IPS-20b (cell line): ENCODE measurements at regions not wholly inside any gene's neighbourhood (a gene's known extent, or its start where the extent isn't known, plus 50 kb on each side); places are given as distances from the start of the nearest gene placed in this dataset.

Source experiments
- H3K27ac ChIP-seq: one replicate; pipeline ENCODE4 v1.5.1; 2013; ENCODE audit warnings: low read length
- H3K27me3 ChIP-seq: 2 replicates; pipeline ENCODE4 v1.6.1; 2013; ENCODE audit warnings: mild to moderate bottlenecking, low read length, inconsistent platforms; ENCODE audit not compliant: insufficient read depth
- H3K36me3 ChIP-seq: 2 replicates; pipeline ENCODE4 v1.6.1; 2013; ENCODE audit warnings: low read depth, mild to moderate bottlenecking, inconsistent platforms, low read length, moderate library complexity; ENCODE audit not compliant: insufficient read depth
- H3K4me1 ChIP-seq: 2 replicates; pipeline ENCODE4 v1.6.1; 2013; ENCODE audit warnings: mild to moderate bottlenecking, control low read depth, inconsistent platforms, low read length, moderate library complexity; ENCODE audit not compliant: insufficient read depth
- H3K4me3 ChIP-seq: 2 replicates; pipeline ENCODE4 v1.5.1; 2013; ENCODE audit warnings: mild to moderate bottlenecking, low read length, inconsistent platforms
- H3K9ac ChIP-seq: 2 replicates; pipeline ENCODE4 v1.6.1; 2013; ENCODE audit warnings: low read depth, mild to moderate bottlenecking, inconsistent platforms, low read length, moderate library complexity
- H3K9me3 ChIP-seq: 2 replicates; pipeline ENCODE4 v1.6.1; 2013; ENCODE audit warnings: mild to moderate bottlenecking, low read depth, low read length, inconsistent platforms; ENCODE audit not compliant: insufficient read depth

GRCh38 chr3:6532101-6532500 is 328.8 kb upstream of the GRM7 start:
- Histone ChIP-seq H3K27ac (no peak overlapping the region), H3K4me1 (no peaks in the 10 kb centered on the region), H3K27me3 (no peaks in the 10 kb centered on the region), H3K9me3 (no peaks in the 10 kb centered on the region), H3K9ac (no peak overlapping the region), H3K4me3 (no peak overlapping the region), H3K36me3 (no peaks in the 10 kb centered on the region)

- no peak overlapping the region for H3K4me3 ChIP-seq
- no peak overlapping the region for H3K9ac ChIP-seq
- no peak overlapping the region for H3K27ac ChIP-seq
Observed at GRCh38 chr3:6540981-6541380, 319.9 kb upstream of the GRM7 start.

GRCh38 chr3:6542795-6543194 is 318.1 kb upstream of the GRM7 start:
- H3K4me1 ChIP-seq, result no peaks in the 10 kb centered on the region
- H3K9ac ChIP-seq, result no peak overlapping the region
- no peaks in the 10 kb centered on the region for H3K9me3 ChIP-seq
- H3K36me3 ChIP-seq, result no peaks in the 10 kb centered on the region
- H3K27me3 ChIP-seq, result no peaks in the 10 kb centered on the region
- H3K4me3 ChIP-seq, result no peak overlapping the region
- H3K27ac ChIP-seq, result no peak overlapping the region

More at GRCh38 chr3:6540981-6541380, 319.9 kb upstream of the GRM7 start:
- no peaks in the 10 kb centered on the region for H3K27me3 ChIP-seq
- no peaks in the 10 kb centered on the region for H3K4me1 ChIP-seq
- no peaks in the 10 kb centered on the region for H3K36me3 ChIP-seq
- no peaks in the 10 kb centered on the region for H3K9me3 ChIP-seq

- Histone ChIP-seq H3K27ac (no peak overlapping the region), H3K4me3 (no peak overlapping the region), H3K9ac (no peak overlapping the region)
Observed at GRCh38 chr3:6549296-6549695, 311.6 kb upstream of the GRM7 start.

GRCh38 chr3:6551165-6551564 is 309.8 kb upstream of the GRM7 start:
- Histone ChIP-seq H3K4me1 (peaks cover 3% of the 10 kb centered on the region; the same call in 1 of the 2 replicates), H3K9me3 (peaks cover 14% of the 10 kb centered on the region), H3K27ac (no peak overlapping the region), H3K4me3 (no peak overlapping the region), H3K27me3 (no peaks in the 10 kb centered on the region), H3K36me3 (no peaks in the 10 kb centered on the region), H3K9ac (no peak overlapping the region)

More at GRCh38 chr3:6549296-6549695, 311.6 kb upstream of the GRM7 start:
- no peaks in the 10 kb centered on the region for H3K27me3 ChIP-seq
- H3K36me3 ChIP-seq, result no peaks in the 10 kb centered on the region
- H3K4me1 ChIP-seq, result peaks cover 3% of the 10 kb centered on the region; the same call in 1 of the 2 replicates
- H3K9me3 ChIP-seq, result peaks cover 14% of the 10 kb centered on the region

GRCh38 chr3:6560259-6560658 is 300.7 kb upstream of the GRM7 start:
- no peak overlapping the region for H3K4me3 ChIP-seq
- H3K9ac ChIP-seq, result no peak overlapping the region
- no peaks in the 10 kb centered on the region for H3K9me3 ChIP-seq
- no peaks in the 10 kb centered on the region for H3K27me3 ChIP-seq
- no peak overlapping the region for H3K27ac ChIP-seq
- H3K36me3 ChIP-seq, result no peaks in the 10 kb centered on the region
- H3K4me1 ChIP-seq, result no peaks in the 10 kb centered on the region

- no peak overlapping the region for H3K9ac ChIP-seq
- H3K9me3 ChIP-seq, result no peaks in the 10 kb centered on the region
Observed at GRCh38 chr3:6567241-6567640, 293.7 kb upstream of the GRM7 start.

GRCh38 chr3:6568999-6569493 is 291.9 kb upstream of the GRM7 start:
- Histone ChIP-seq H3K27me3 (no peaks in the 10 kb centered on the region), H3K9ac (no peak overlapping the region), H3K4me1 (no peaks in the 10 kb centered on the region), H3K36me3 (no peaks in the 10 kb centered on the region), H3K4me3 (no peak overlapping the region), H3K9me3 (no peaks in the 10 kb centered on the region), H3K27ac (no peak overlapping the region)

More at GRCh38 chr3:6567241-6567640, 293.7 kb upstream of the GRM7 start:
- Histone ChIP-seq H3K4me1 (no peaks in the 10 kb centered on the region), H3K27ac (no peak overlapping the region), H3K36me3 (no peaks in the 10 kb centered on the region), H3K4me3 (no peak overlapping the region), H3K27me3 (no peaks in the 10 kb centered on the region)

- Histone ChIP-seq H3K27ac (no peak overlapping the region), H3K9ac (no peak overlapping the region), H3K27me3 (no peaks in the 10 kb centered on the region), H3K4me3 (no peak overlapping the region), H3K9me3 (no peaks in the 10 kb centered on the region), H3K4me1 (no peaks in the 10 kb centered on the region), H3K36me3 (no peaks in the 10 kb centered on the region)
Observed at GRCh38 chr3:6571448-6571847, 289.5 kb upstream of the GRM7 start.

GRCh38 chr3:6577584-6577983 is 283.3 kb upstream of the GRM7 start:
- Histone ChIP-seq H3K4me3 (no peak overlapping the region), H3K9me3 (no peaks in the 10 kb centered on the region), H3K36me3 (no peaks in the 10 kb centered on the region), H3K9ac (no peak overlapping the region), H3K27me3 (no peaks in the 10 kb centered on the region), H3K4me1 (no peaks in the 10 kb centered on the region), H3K27ac (no peak overlapping the region)

- Histone ChIP-seq H3K27ac (no peak overlapping the region), H3K36me3 (no peaks in the 10 kb centered on the region), H3K4me3 (no peak overlapping the region), H3K9ac (no peak overlapping the region), H3K4me1 (no peaks in the 10 kb centered on the region), H3K27me3 (no peaks in the 10 kb centered on the region), H3K9me3 (no peaks in the 10 kb centered on the region)
Observed at GRCh38 chr3:6578526-6578925, 282.4 kb upstream of the GRM7 start.

- H3K27ac ChIP-seq, result no peak overlapping the region
- H3K9ac ChIP-seq, result no peak overlapping the region
- H3K9me3 ChIP-seq, result no peaks in the 10 kb centered on the region
- H3K4me3 ChIP-seq, result no peak overlapping the region
- H3K27me3 ChIP-seq, result no peaks in the 10 kb centered on the region
- H3K36me3 ChIP-seq, result no peaks in the 10 kb centered on the region
- no peaks in the 10 kb centered on the region for H3K4me1 ChIP-seq
Observed at GRCh38 chr3:6580808-6581207, 280.1 kb upstream of the GRM7 start.
